ENCODE measurements at regions not wholly inside any gene's neighbourhood (a gene's known extent, or its start where the extent isn't known, plus 50 kb on each side); places are given as distances from the start of the nearest gene placed in this dataset.

DNA sequence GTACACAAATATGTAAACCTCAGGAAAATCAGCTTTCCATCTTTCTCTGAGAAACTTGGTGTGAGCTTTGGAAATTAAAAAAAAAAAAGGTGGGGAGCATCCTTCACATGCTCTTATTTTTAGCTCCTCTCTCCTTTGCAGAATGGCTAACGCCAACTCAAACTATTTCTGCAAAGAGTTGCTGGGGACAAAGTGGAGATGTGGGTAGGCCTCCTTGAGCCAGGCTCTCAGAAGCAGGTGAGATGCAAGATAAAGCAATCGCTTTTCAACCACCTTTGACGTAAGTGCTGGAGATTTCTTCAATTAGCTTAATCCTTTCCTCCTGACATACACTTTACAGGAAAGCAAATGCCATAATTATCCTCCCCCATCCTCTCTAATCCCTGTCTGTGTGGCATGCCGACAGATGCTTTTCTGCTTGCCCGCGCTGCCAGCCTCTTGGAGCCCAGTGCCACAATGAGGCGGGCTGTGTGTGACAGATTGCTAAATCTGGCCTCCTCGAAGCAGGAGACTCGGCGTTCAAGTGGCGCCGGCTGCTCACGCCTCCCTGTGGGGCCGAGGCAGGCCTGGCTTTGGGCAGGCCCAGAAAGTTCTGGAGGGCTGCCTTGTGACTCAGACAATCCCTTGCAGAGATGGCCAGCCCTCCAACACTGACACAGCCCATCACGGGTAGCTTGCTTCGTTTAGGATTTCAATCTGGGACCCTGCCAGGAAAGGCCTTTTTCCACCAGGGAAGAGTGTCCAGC lies 64.9 kb upstream of the SOD3 start:
- no peaks in the 10 kb centered on the region for H3K9me3 ChIP-seq
- no peaks in the 10 kb centered on the region for H3K36me3 ChIP-seq
- H3K27me3 ChIP-seq: no peaks in the 10 kb centered on the region
- H3K4me1 ChIP-seq: no peaks in the 10 kb centered on the region
- WGBS, 2 donors: 77 to 84% methylated on average over 14 to 16 of the region's 16 CpGs
- no peak overlapping the region for H3K27ac ChIP-seq
- TF ChIP-seq EP300 (IDR thresholded peaks at IDR 0.05): no peak
- peak in 1 of 2 donors; percentile 19 for TF ChIP-seq POLR2AphosphoS5 (IDR thresholded peaks at IDR 0.05)
- TF ChIP-seq, protein P1, sequence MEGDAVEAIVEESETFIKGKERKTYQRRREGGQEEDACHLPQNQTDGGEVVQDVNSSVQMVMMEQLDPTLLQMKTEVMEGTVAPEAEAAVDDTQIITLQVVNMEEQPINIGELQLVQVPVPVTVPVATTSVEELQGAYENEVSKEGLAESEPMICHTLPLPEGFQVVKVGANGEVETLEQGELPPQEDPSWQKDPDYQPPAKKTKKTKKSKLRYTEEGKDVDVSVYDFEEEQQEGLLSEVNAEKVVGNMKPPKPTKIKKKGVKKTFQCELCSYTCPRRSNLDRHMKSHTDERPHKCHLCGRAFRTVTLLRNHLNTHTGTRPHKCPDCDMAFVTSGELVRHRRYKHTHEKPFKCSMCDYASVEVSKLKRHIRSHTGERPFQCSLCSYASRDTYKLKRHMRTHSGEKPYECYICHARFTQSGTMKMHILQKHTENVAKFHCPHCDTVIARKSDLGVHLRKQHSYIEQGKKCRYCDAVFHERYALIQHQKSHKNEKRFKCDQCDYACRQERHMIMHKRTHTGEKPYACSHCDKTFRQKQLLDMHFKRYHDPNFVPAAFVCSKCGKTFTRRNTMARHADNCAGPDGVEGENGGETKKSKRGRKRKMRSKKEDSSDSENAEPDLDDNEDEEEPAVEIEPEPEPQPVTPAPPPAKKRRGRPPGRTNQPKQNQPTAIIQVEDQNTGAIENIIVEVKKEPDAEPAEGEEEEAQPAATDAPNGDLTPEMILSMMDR (IDR thresholded peaks at IDR 0.05): no peak
- no peak for TF ChIP-seq POLR2A (IDR thresholded peaks at IDR 0.05)
- no peak overlapping the region for H3K4me3 ChIP-seq
- DNase-seq (peak; percentile 50 to 85), ATAC-seq (ENCODE audit: low FRiP score in 2 of 2) (peak; percentile 78 to 92)

DNA sequence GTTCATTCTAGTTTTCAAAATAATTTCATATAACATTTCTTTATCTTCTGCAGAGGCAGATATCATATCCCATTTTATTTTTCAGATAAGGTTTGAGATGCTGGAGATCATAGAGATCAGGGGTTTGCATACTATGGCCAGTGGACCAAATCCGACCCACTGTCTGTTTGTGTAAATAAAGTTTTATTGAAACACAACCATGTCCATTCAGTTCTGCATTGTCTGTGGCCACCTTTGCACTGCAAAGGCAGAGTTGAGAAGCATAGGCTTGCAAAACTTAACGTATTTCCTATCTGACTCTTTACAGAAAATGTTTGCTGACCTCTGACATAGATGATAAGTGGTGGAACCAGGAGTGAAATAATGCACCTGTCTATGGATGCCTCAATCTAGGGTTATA lies 63.9 kb upstream of the SOD3 start:
- ATAC-seq (ENCODE audit: low FRiP score in 2 of 2): no peak
- H3K27me3 ChIP-seq: no peaks in the 10 kb centered on the region
- H3K4me1 ChIP-seq: no peaks in the 10 kb centered on the region
- DNase-seq: no peak
- no peaks in the 10 kb centered on the region for H3K9me3 ChIP-seq
- H3K4me3 ChIP-seq: no peak overlapping the region
- H3K36me3 ChIP-seq: no peaks in the 10 kb centered on the region
- no peak for TF ChIP-seq EP300 (IDR thresholded peaks at IDR 0.05)
- no peak for TF ChIP-seq POLR2AphosphoS5 (IDR thresholded peaks at IDR 0.05)
- TF ChIP-seq POLR2A (IDR thresholded peaks at IDR 0.05): no peak
- TF ChIP-seq, protein P1 (IDR thresholded peaks at IDR 0.05): no peak
- 74 to 82% methylated on average over 2 of the region's 2 CpGs for WGBS, 2 donors
- H3K27ac ChIP-seq: no peak overlapping the region

DNA sequence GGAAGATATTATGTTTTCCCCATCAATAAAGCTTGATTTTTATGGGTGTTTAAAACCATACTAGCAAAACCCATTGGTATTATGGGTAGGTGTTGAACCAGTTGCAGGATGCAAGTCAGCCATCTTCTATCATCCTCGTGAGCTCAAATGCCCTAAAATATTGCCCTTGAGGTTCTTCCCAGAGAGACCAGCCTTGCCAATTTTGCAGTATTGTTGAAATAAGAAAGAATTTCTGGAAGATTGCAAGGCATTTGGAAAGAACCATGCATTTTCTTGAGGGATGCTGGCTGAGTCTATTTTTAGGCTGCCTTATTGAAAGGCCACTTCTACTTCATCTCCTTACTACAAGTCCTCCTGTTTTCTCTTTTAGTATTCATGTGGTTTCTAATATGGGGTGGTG lies 60.9 kb upstream of the SOD3 start:
- no peak overlapping the region for H3K4me3 ChIP-seq
- H3K4me1 ChIP-seq: no peaks in the 10 kb centered on the region
- H3K9me3 ChIP-seq: peaks cover 0 to 5% (median 1%) of the 10 kb centered on the region in 4 donors
- no peaks in the 10 kb centered on the region for H3K36me3 ChIP-seq
- DNase-seq (no peak), ATAC-seq (ENCODE audit: low FRiP score in 2 of 2) (no peak)
- 73 to 76% methylated on average over 1 of the region's 1 CpG for WGBS, 2 donors
- no peaks in the 10 kb centered on the region for H3K27me3 ChIP-seq
- H3K27ac ChIP-seq: no peak overlapping the region
- TF ChIP-seq POLR2AphosphoS5 (IDR thresholded peaks at IDR 0.05) (no peak), EP300 (IDR thresholded peaks at IDR 0.05) (no peak), POLR2A (IDR thresholded peaks at IDR 0.05) (no peak)
- TF ChIP-seq, protein P1 (IDR thresholded peaks at IDR 0.05): no peak

DNA sequence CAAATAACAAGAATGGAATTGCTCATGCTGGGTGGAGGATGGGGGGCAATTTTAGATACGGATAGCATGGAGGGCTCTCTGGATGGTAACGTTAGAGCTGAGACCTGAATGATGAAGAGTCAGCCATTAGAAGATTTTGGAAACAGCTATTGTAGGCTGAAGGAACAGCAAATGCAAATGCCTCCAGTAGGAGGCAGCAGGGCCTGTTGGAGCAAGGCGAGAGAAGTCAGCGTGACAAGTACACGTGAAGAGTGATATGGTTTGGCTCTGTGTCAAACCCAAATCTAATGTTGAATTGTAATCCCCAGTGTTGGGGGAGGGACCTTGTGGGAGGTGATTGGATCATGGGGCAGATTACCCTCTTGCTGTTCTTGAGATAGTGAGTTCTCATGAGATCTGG lies 59.3 kb upstream of the SOD3 start:
- no peaks in the 10 kb centered on the region for H3K36me3 ChIP-seq
- peak in 1 of 2 donors; percentile 26 for DNase-seq
- H3K27ac ChIP-seq: no peak overlapping the region
- no peak for ATAC-seq (ENCODE audit: low FRiP score in 2 of 2)
- H3K27me3 ChIP-seq: no peaks in the 10 kb centered on the region
- 43 to 60% methylated on average over 5 of the region's 5 CpGs for WGBS, 2 donors
- H3K4me3 ChIP-seq: no peak overlapping the region
- no peaks in the 10 kb centered on the region for H3K4me1 ChIP-seq
- peaks cover 0 to 5% (median 1%) of the 10 kb centered on the region in 4 donors for H3K9me3 ChIP-seq
- TF ChIP-seq POLR2A (IDR thresholded peaks at IDR 0.05) (no peak), EP300 (IDR thresholded peaks at IDR 0.05) (no peak), POLR2AphosphoS5 (IDR thresholded peaks at IDR 0.05) (no peak)
- TF ChIP-seq, protein P1 (IDR thresholded peaks at IDR 0.05): peak in 4 of 6 experiments; percentile 11 to 51 (median 40)

DNA sequence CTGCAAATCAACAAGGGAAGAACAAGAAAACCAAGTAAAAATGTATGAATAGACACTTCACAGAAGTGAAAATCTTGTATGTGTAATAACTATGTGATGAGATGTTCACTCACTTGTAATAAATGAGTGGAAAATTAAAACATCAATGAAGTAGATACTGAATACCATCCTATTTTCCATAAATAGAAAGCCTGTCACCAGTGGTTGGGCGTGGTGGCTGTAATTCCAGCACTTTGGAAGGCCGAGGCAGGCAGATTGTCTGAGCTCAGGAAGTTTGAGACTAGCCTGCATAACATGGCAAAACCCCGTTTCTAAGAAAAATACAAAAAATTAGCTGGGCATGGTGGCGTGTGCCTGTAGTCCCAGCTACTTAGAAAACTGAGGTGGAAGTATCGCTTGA lies 53.5 kb upstream of the SOD3 start:
- Histone ChIP-seq H3K36me3 (no peaks in the 10 kb centered on the region), H3K27ac (no peak overlapping the region), H3K4me3 (no peak overlapping the region), H3K4me1 (no peaks in the 10 kb centered on the region), H3K27me3 (no peaks in the 10 kb centered on the region), H3K9me3 (peaks cover 0 to 5% (median 1%) of the 10 kb centered on the region in 4 donors)
- WGBS, 2 donors: 80 to 82% methylated on average over 5 of the region's 5 CpGs
- ATAC-seq (ENCODE audit: low FRiP score in 2 of 2) (peak in 1 of 2 donors; percentile 47), DNase-seq (no peak)
- TF ChIP-seq, protein P1 (IDR thresholded peaks at IDR 0.05): no peak
- TF ChIP-seq POLR2AphosphoS5 (IDR thresholded peaks at IDR 0.05) (no peak), POLR2A (IDR thresholded peaks at IDR 0.05) (no peak), EP300 (IDR thresholded peaks at IDR 0.05) (no peak)

Measured in upper lobe of left lung (tissue), 6 donors.